ENCODE measurements at regions not wholly inside any gene's neighbourhood (a gene's known extent, or its start where the extent isn't known, plus 50 kb on each side); places are given as distances from the start of the nearest gene placed in this dataset.

GRCh38 chr4:177605252-177605651 is 163.0 kb upstream of the AGA start:
- H3K4me1 ChIP-seq (ENCODE audit: control insufficient read depth in 1 of 2, insufficient read depth in 2 of 2, low read length in 2 of 2): no peaks in the 10 kb centered on the region
- no peak overlapping the region for H4K8ac ChIP-seq (ENCODE audit: low read depth, low read length)
- no peak overlapping the region for H3K4me2 ChIP-seq (ENCODE audit: low read length)
- H3K27me3 ChIP-seq (ENCODE audit: insufficient read depth, low read length): no peaks in the 10 kb centered on the region
- no peak overlapping the region for H2BK120ac ChIP-seq (ENCODE audit: insufficient read depth, low read length, poor library complexity)
- no peak overlapping the region for H3K14ac ChIP-seq (ENCODE audit: low read length)
- H4K12ac ChIP-seq (ENCODE audit: low read depth, low read length): no peak overlapping the region
- no peak overlapping the region for H2BK12ac ChIP-seq (ENCODE audit: low read length)
- peaks cover 3% of the 10 kb centered on the region for H3K9me3 ChIP-seq (ENCODE audit: insufficient read depth, low read depth, low read length)
- no CpG with 5 or more reads among the region's 1 CpG for WGBS (ENCODE audit: extremely low coverage, insufficient coverage, insufficient read length)
- no peaks in the 10 kb centered on the region for H3K79me2 ChIP-seq (ENCODE audit: control insufficient read depth, insufficient read depth, low read length, poor library complexity)
- no peak overlapping the region for H3K9ac ChIP-seq (ENCODE audit: low read length)
- H3K23ac ChIP-seq (ENCODE audit: low read length): no peak overlapping the region
- no peaks in the 10 kb centered on the region for H3K79me1 ChIP-seq (ENCODE audit: low read length)
- H3K36me3 ChIP-seq (ENCODE audit: control insufficient read depth in 1 of 2, insufficient read depth in 2 of 2, low read length in 2 of 2): no peaks in the 10 kb centered on the region
- H2AK5ac ChIP-seq (ENCODE audit: low read length): no peak overlapping the region
- no peak overlapping the region for H2AFZ ChIP-seq (ENCODE audit: insufficient read depth, low read length, poor library complexity)
- no peak overlapping the region for H3K18ac ChIP-seq (ENCODE audit: low read length)
- H3K27ac ChIP-seq (ENCODE audit: low read depth, low read length): no peak overlapping the region
- H3K4me3 ChIP-seq (ENCODE audit: low read depth, low read length): no peak overlapping the region
- no peak overlapping the region for H4K91ac ChIP-seq (ENCODE audit: low read depth, low read length)
- H3K4ac ChIP-seq (ENCODE audit: low read depth, low read length): no peak overlapping the region
- DNase-seq: no peak
- H2BK5ac ChIP-seq (ENCODE audit: low read depth, low read length, poor library complexity): no peak overlapping the region

DNA sequence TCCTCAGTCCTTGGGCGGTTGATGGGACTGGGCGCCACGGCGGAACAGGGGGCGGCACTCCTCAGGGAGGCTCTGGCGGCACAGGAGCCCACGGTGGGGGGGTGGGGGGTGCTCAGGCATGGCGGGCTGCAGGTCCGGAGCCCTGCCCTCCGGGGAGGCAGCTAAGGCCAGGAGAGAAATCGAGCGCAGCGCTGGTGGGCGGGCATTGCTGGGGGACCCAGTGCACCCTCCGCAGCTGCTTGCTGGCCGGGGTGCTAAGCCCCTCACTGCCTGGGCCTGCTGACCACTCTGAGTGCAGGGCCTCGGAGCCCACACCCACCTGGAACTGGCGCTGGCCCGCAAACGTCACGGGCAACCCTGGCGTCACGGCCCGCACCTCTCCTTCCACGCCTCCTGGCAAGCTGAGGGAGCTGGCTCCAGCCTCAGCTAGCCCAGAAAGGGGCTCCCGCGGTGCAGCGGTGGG is 164.9 kb upstream of the AGA start:
- Histone ChIP-seq H3K36me3 (ENCODE audit: control insufficient read depth in 1 of 2, insufficient read depth in 2 of 2, low read length in 2 of 2) (no peaks in the 10 kb centered on the region), H3K27me3 (ENCODE audit: insufficient read depth, low read length) (no peaks in the 10 kb centered on the region), H2BK5ac (ENCODE audit: low read depth, low read length, poor library complexity) (no peak overlapping the region), H3K79me2 (ENCODE audit: control insufficient read depth, insufficient read depth, low read length, poor library complexity) (no peaks in the 10 kb centered on the region), H3K18ac (ENCODE audit: low read length) (no peak overlapping the region), H3K14ac (ENCODE audit: low read length) (no peak overlapping the region), H3K23ac (ENCODE audit: low read length) (no peak overlapping the region), H3K27ac (ENCODE audit: low read depth, low read length) (no peak overlapping the region), H4K12ac (ENCODE audit: low read depth, low read length) (no peak overlapping the region), H3K4ac (ENCODE audit: low read depth, low read length) (no peak overlapping the region), H2AFZ (ENCODE audit: insufficient read depth, low read length, poor library complexity) (no peak overlapping the region), H3K9me3 (ENCODE audit: insufficient read depth, low read depth, low read length) (peaks cover 3% of the 10 kb centered on the region), H3K4me1 (ENCODE audit: control insufficient read depth in 1 of 2, insufficient read depth in 2 of 2, low read length in 2 of 2) (no peaks in the 10 kb centered on the region), H2BK12ac (ENCODE audit: low read length) (no peak overlapping the region), H4K91ac (ENCODE audit: low read depth, low read length) (no peak overlapping the region), H2AK5ac (ENCODE audit: low read length) (no peak overlapping the region), H3K4me3 (ENCODE audit: low read depth, low read length) (no peak overlapping the region), H2BK120ac (ENCODE audit: insufficient read depth, low read length, poor library complexity) (no peak overlapping the region), H3K4me2 (ENCODE audit: low read length) (no peak overlapping the region), H3K79me1 (ENCODE audit: low read length) (no peaks in the 10 kb centered on the region), H3K9ac (ENCODE audit: low read length) (no peak overlapping the region), H4K8ac (ENCODE audit: low read depth, low read length) (no peak overlapping the region)
- DNase-seq: no peak
- WGBS (ENCODE audit: extremely low coverage, insufficient coverage, insufficient read length): no CpG with 5 or more reads among the region's 28 CpGs

GRCh38 chr4:177611974-177612664 is 169.9 kb upstream of the AGA start:
- no peak overlapping the region for H4K91ac ChIP-seq (ENCODE audit: low read depth, low read length)
- H2AK5ac ChIP-seq (ENCODE audit: low read length): no peak overlapping the region
- no peaks in the 10 kb centered on the region for H3K79me2 ChIP-seq (ENCODE audit: control insufficient read depth, insufficient read depth, low read length, poor library complexity)
- H3K4ac ChIP-seq (ENCODE audit: low read depth, low read length): no peak overlapping the region
- H4K8ac ChIP-seq (ENCODE audit: low read depth, low read length): no peak overlapping the region
- no peaks in the 10 kb centered on the region for H3K36me3 ChIP-seq (ENCODE audit: control insufficient read depth in 1 of 2, insufficient read depth in 2 of 2, low read length in 2 of 2)
- no peak overlapping the region for H3K18ac ChIP-seq (ENCODE audit: low read length)
- H2BK120ac ChIP-seq (ENCODE audit: insufficient read depth, low read length, poor library complexity): no peak overlapping the region
- H3K4me3 ChIP-seq (ENCODE audit: low read depth, low read length): no peak overlapping the region
- no peaks in the 10 kb centered on the region for H3K79me1 ChIP-seq (ENCODE audit: low read length)
- no peak overlapping the region for H2BK12ac ChIP-seq (ENCODE audit: low read length)
- no peak overlapping the region for H3K9ac ChIP-seq (ENCODE audit: low read length)
- H4K12ac ChIP-seq (ENCODE audit: low read depth, low read length): no peak overlapping the region
- peaks cover 3% of the 10 kb centered on the region for H3K9me3 ChIP-seq (ENCODE audit: insufficient read depth, low read depth, low read length)
- no CpG with 5 or more reads among the region's 5 CpGs for WGBS (ENCODE audit: extremely low coverage, insufficient coverage, insufficient read length)
- no peak overlapping the region for H3K14ac ChIP-seq (ENCODE audit: low read length)
- no peak overlapping the region for H3K23ac ChIP-seq (ENCODE audit: low read length)
- H2AFZ ChIP-seq (ENCODE audit: insufficient read depth, low read length, poor library complexity): no peak overlapping the region
- no peak overlapping the region for H3K4me2 ChIP-seq (ENCODE audit: low read length)
- no peak overlapping the region for H3K27ac ChIP-seq (ENCODE audit: low read depth, low read length)
- DNase-seq: no peak
- H3K4me1 ChIP-seq (ENCODE audit: control insufficient read depth in 1 of 2, insufficient read depth in 2 of 2, low read length in 2 of 2): no peaks in the 10 kb centered on the region
- H3K27me3 ChIP-seq (ENCODE audit: insufficient read depth, low read length): no peaks in the 10 kb centered on the region
- no peak overlapping the region for H2BK5ac ChIP-seq (ENCODE audit: low read depth, low read length, poor library complexity)

DNA sequence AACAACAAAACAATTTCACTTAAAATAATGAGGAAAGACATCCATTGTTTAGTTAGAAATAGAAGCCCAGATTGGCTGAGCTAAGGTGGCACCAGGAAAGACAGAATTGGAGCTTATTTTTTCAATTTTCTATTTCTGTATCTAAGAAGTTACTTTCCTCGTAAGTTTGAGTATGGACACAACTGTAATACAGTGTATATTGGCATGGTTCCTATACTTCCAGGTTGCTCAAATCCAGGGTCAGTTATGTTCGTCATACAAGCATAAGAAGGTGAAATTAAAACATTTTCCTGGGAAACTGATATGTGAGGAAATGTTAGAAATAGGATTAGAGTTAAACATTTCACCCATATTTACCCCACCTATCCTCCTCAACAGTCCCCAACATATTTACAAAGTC is 170.4 kb upstream of the AGA start:
- Histone ChIP-seq H3K18ac (ENCODE audit: low read length) (no peak overlapping the region), H3K4me2 (ENCODE audit: low read length) (no peak overlapping the region), H3K4me1 (ENCODE audit: control insufficient read depth in 1 of 2, insufficient read depth in 2 of 2, low read length in 2 of 2) (no peaks in the 10 kb centered on the region), H2AFZ (ENCODE audit: insufficient read depth, low read length, poor library complexity) (no peak overlapping the region), H3K23ac (ENCODE audit: low read length) (no peak overlapping the region), H2BK12ac (ENCODE audit: low read length) (no peak overlapping the region), H3K9me3 (ENCODE audit: insufficient read depth, low read depth, low read length) (no peaks in the 10 kb centered on the region), H3K4ac (ENCODE audit: low read depth, low read length) (no peak overlapping the region), H3K36me3 (ENCODE audit: control insufficient read depth in 1 of 2, insufficient read depth in 2 of 2, low read length in 2 of 2) (no peaks in the 10 kb centered on the region), H3K4me3 (ENCODE audit: low read depth, low read length) (no peak overlapping the region), H3K79me1 (ENCODE audit: low read length) (no peaks in the 10 kb centered on the region), H3K14ac (ENCODE audit: low read length) (no peak overlapping the region), H2AK5ac (ENCODE audit: low read length) (no peak overlapping the region), H2BK5ac (ENCODE audit: low read depth, low read length, poor library complexity) (no peak overlapping the region), H4K12ac (ENCODE audit: low read depth, low read length) (no peak overlapping the region), H3K9ac (ENCODE audit: low read length) (no peak overlapping the region), H2BK120ac (ENCODE audit: insufficient read depth, low read length, poor library complexity) (no peak overlapping the region), H4K91ac (ENCODE audit: low read depth, low read length) (no peak overlapping the region), H3K27me3 (ENCODE audit: insufficient read depth, low read length) (no peaks in the 10 kb centered on the region), H3K79me2 (ENCODE audit: control insufficient read depth, insufficient read depth, low read length, poor library complexity) (no peaks in the 10 kb centered on the region), H3K27ac (ENCODE audit: low read depth, low read length) (no peak overlapping the region), H4K8ac (ENCODE audit: low read depth, low read length) (no peak overlapping the region)
- WGBS (ENCODE audit: extremely low coverage, insufficient coverage, insufficient read length): no CpG with 5 or more reads among the region's 2 CpGs
- DNase-seq: no peak
